COR-L47 (cell line): ENCODE measurements at regions not wholly inside any gene's neighbourhood (a gene's known extent, or its start where the extent isn't known, plus 50 kb on each side); places are given as distances from the start of the nearest gene placed in this dataset.

ENCODE experiments used
- DNase-seq: peaks from one replicate; lab custom pipeline; 2025; lab: John Stamatoyannopoulos, UW

DNA sequence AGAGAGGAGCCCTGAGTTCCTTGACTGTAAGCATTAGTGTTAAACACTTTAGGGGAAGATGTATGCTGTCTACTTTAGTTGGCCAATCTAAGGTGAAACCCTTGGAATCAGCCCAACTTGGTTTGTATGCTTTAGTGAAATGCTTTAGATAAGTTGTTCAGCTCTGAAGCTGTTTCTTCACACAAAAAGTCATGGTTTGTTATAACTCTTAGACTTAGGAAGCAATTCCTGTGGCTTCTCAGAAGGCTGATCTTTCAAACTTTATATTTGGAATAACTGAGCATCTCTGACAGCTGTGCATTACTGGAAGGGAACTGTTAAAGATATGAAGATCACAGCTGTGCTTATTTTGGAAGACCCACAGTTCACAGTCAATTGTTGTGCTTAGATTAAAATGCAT, 714.1 kb downstream of the FAT4 start:
- no peak for DNase-seq

DNA sequence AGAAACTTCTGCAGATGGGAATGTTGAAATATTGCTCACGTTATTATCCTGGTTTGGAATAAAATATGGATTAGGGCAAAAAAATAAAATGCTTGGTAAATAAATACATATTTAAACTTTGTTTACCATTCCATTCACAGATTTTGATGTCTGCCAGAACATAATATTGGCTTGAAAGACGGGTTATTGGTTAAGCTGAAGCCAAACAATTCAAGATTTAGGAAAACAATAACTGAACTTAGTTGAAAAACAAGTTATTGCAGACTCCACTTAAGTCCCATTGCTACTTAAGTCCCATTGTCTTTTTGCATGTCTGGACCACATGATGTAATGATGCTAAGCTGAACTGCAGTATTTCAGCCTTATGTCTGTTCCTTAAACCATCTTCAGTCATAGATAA, 722.5 kb downstream of the FAT4 start:
- DNase-seq: no peak

DNA sequence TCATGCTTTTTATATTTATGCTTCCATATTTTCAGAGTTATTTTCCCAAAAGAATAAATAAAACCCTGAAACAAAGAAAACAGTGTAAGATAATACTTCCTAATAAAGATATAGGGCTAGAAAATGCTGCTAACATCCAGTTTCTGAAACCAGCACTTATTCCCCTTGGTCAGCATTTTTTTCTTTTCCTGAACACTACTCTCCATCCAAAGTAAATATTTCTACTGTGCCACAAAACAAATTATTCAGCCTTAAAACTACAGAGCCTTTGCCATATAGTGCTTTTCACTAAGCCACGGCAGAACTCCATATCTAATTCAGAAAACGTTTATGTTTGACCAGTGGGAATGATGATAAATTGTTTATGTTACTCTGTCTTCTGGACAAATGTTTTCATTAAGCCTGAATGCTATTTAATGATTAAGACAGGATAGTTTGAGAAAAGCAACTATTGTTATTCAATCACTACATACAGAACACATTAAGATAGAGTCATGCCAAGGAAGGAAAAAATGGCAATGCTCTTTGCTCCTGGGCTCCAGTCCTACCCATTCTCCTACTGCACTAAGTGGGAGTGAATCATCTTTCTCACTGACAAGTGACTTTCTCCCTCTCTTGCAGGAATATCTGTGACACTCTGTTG, 723.9 kb downstream of the FAT4 start:
- no peak for DNase-seq

DNA sequence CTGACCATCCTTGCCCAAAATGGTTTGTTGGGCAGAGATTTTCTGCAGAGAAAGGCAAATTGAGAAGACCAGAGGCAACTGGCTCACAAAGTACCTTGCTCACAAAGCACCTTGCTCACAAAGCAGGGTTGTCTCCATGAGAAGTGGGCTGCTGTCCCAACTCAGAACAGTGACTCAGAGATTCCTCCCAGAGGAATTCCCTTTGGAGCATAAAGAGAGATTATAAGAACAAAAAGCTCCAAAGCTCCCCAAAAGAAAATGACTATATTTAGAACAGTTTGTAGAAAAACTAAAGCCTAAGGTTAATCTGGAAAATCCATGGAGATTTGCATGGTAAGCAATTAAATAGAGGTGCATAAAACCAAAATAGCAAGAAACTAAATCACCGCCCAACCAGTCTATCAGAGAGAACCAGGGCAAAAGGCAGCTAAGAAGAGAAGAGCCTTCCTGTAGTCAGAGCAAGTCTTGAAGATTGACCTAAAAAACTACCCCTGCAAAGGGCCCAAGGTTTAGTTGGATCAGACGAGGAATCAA, 731.4 kb downstream of the FAT4 start:
- DNase-seq: no peak

DNA sequence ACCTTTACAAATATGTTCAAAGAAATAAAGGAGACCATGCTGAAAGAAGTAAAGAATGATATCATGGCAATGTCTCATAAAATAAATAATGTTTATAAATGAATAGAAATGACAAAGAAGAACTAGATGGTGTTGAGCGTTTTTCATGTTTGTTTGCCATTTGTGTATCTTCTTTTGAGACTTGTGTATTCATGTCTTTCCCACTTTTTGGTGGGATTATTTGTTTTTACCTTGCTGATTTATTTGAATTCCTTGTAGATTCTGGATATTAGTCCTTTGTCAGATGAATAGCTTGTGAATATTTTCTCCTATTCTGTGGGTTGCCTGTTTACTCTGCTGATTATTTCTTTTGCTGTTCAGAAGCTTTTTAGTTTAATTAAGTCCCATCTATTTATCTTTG, 732.4 kb downstream of the FAT4 start:
- no peak for DNase-seq

DNA sequence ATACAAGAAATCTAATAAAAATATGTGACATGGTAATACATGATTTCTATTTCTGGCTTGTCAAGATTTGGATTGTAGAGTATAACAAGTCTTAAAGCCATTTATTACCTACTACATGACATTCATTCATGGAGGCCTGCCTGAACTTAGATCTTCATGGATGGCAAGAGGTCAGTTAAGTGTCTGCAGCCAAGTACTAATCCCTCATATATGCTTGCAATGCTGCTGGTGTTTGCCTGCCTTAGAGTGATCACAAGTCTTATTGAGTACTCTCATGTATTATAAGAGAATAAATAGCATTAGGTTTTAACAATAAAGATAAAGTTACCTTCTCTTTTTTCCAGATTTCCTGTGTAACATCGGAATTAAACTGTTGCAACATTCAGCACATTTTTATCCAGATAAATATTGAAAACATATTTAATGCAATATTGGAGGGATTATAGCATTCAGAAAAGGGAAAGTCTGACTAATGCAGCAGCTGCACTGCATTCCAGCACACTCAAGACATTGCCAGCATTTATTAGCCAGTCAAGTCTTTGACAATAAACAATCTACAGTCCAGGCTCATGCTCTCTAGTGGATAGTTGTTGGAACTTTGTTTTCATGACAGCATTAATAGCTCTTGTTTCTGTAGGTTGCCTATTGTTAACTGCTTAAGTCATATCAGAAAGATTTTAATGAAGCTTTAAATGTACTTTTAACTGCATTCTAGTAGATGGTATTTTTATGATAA, 737.1 kb downstream of the FAT4 start:
- no peak for DNase-seq

DNA sequence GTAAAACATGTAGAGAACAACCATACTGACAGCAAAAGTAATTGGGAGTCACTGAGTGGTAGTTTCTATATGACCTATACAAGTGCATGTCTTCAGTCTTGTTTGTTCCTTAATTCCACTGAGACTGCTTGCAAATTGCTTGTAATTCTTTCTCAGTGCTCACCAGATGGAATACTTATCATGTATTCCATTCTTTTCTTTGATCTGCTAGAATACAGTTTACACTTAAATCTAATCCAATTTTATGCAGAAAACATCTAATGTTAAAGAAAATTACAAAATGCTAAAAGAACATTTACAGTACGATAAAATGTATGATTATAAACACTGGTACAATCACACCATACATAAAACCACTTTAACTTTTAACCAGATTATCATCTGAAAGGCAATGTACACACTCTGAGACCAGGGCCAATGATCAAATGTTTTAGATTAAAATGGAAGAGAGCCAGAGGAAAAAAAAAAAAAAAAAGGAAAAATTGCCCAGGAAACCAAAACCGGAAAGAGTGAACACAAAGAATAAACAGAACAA, 741.4 kb downstream of the FAT4 start:
- no peak for DNase-seq

DNA sequence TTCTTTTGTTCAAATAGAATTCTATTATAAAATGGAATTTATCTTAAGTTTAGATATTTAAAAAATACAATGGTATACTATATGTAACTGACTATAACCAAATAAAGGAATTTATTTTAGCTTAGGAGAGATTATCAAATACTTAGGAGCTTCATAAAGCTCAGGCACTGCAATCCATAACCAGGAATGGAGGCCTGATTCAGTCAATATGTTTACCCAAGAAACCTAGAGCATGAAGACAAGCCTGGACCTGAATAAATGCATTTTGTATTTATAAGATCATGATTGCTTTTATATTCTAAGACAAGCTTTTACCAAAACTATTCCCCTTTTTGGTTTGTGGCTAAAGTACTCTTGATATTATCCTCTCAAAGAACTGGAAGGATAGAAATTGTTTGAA, 742.6 kb downstream of the FAT4 start:
- DNase-seq: no peak

DNA sequence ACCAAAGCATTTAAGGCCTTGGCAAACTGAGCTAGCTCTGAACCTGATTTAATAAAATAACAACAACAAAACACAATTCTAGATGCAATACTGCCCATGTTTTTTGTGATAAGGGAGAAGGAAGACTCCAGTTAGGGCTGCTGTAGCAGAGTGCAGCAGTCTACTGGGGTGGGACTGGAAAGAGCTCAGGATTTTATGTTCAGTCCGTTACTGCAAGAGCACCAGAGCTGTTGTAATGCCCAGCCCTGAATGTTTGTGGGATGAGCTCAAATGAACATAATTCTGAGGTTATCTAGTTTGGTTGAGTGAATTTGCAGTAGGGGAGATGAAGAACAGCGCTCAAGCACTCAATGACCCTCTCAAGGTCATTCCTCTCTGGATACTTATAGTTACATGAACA, 743.8 kb downstream of the FAT4 start:
- DNase-seq: no peak

DNA sequence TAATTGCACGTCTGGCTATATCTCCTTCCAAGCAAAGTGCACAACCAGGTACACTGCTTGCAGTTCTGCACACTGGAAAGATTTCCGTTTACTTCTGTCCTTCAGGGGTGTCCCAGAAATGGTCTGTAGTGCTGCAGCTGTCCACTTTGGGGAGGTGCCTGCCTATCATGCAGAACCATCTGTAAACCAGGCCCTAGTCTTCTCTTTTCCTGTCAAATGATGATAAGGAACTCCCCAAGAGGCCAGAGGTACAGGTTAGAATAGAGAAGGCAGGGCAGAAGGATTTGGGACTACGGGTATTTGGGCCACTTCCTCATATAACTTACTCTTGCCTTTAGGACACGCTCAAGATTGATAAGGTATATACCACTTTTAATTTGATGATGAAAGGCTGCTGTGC, 746.9 kb downstream of the FAT4 start:
- no peak for DNase-seq

DNA sequence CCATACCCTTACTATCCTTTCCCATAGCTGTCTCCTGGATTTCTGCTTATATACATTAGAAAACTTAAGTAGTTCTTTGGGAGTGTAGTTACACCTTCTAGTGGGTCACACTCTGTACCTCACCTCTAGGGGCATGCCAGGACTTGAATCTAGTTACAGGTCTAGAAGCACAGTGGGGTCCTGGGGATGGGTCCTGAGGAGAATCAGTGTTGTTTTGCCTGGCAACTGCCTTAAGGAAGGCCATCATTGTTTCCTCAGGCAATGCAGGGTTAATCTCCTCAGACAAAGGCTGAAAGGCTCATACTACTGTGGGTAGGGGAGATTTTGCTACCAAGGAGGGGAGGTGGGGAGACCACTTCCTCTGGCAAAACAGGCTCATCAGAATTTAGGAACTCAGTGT, 750.3 kb downstream of the FAT4 start:
- no peak for DNase-seq

DNA sequence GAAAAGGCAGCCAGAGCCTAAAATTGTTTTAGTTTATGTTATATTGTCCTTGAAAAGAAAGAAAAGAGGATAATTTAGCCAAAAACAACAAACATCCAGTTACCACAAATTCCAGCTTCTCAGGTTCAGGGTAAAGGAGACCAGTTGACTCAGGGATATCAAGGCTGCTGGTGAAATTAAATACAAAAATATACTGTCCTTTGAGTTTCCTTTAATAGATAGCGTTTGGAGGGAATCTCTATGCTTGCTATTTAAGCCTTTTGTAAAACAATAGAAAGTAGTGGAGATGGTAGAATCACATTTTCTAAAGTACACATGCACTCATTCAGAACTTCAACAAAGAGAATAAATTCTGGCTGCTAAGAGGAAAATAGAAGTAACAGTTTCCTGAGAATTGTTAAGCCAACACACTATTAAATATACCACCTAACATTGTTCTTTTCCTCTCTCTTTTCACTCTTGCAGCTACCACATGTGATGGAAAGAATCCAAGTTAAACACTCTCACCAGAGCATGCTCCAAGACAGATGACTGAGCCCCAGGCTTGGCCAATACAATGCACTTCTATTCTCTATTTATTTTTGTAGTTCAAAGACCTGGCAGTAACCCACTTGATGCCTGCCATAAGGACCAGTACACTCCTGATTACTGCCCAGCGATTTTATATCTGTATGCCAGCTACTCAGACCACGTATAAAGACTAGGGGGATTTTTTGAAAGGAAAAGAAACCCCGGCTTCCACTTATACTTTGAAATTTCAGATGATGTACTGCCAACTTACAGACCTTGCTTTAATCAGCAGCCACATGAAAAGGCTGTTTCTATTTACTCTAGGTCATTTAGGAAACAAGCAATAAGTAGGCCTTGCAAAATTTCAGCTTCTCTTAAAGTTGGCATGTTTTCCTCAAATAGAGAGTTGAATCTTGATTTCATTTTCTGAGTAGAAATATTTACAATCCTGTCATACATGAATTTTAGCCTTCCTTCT, 756.9 kb downstream of the FAT4 start:
- DNase-seq: peak; percentile 80

DNA sequence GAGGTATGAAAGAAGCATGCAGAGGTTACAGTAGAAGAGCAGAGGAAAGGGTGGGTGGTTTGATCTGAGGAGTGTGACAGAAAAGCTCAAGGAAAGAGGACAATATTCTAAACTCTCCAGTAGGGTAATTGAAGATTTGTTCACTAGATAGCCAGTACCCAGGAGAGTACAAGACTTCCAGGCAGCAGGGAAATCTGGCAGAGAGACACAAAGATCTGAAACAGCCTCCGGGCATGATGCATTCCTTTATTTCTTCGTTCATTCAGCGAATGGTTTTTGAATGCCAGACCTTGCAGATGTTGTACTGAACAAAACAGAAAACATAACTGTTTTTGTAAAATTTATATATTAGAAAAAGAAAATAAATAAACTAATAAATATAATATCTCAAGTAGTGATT, 766.6 kb downstream of the FAT4 start:
- no peak for DNase-seq

DNA sequence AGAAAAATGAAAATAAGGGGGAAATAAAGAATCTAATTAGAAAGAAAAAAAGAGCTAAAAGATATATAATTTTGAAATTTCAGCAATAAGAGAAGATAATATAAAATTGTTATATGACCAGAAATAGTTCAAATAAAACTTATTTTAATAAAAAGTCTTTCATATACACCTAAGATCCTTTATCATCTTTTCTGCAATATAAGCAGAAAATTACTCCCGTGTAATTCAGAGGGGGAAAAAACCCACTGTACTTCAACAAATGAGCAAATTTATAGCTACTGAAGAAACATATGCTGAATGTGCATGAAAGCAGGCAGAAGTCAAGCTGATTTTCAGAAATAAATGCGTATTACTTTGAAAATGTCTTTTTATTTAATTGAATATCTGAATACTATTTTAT, 771.3 kb downstream of the FAT4 start:
- no peak for DNase-seq

DNA sequence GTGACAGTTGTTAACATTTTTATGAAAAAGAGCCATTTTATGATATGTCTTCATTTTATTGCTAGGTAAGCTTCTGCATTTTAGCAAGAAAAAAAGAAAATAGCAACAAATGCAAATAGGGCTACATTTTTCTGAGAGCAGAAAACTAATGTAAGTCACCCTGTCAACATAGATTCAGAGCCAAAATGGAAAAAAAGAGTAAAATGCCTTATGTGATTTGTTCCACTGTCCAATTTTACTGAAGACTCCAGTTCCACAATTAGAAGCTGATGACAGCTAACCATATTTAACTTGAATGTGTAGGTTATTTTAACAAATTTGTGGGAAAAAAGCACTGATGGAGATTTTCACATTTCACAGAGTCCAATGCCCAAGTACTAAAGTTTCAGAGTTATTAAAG, 772.3 kb downstream of the FAT4 start:
- DNase-seq: no peak

DNA sequence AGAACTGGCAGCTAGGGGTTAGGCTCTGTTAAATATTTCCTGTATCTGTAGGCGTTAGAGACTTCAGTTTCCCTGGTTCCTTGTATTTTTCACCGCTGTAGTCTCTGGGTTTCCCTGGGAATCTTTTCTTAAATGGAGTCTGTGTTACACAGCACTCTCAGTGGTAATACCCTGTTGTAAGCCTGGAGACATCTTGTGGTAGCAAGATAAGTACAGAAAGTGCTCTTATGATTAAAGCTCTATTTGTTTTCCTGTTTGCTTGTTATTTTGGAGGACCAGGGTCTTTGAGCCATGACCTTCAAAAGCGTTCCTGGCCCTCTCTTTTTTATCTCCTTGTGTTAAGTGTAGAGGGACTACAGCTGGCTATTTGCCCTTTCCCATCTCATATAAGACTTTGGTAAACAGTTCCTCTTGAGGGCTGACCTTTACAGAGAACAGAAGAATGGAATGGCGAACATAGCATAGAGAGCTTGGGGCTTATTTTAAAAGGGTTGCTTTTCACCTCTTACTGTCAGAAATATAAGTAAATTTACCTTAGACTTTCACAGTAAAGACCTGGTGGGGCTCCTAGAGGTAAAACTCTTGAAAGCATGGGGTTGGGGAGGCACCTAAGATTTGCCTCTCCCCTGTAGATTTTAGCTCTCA, 782.5 kb downstream of the FAT4 start:
- DNase-seq: no peak

DNA sequence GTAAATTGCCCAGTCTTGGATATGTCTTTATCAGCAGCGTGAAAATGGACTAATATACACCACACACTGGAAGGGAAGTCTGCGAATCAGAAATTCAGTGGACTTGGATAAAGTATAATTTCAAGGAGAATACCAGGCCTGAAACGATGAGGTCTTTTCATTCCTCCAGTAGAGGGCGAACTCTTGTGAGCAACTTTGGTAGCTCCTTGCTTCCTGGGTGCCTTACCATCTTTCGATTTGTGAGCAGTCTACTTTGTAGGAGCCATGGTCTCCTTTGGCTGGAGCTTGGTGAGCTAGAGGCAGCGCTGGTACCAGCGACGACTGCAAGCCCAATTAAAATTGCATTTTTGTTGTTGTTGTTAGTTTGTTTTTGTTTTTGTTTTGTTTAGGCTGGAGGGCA, 791.9 kb downstream of the FAT4 start:
- no peak for DNase-seq

DNA sequence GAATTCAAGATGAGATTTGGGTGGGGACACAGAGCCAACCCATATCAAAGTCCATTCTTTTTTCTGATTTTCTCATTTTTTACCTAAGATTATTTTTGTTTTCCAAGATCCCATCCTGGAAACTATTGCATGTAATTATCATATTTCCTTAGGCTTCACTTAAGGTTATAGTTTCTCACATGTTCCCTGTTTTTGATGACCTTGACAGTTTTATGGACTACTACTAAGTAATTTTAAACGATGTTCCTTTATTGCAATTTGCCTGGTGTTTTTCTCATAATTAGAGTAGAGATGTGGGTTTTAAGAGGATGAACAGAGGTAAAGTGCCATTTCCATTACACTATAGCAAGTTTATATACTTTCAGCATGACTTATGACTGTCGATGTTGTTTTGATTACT, 795.1 kb downstream of the FAT4 start:
- no peak for DNase-seq

DNA sequence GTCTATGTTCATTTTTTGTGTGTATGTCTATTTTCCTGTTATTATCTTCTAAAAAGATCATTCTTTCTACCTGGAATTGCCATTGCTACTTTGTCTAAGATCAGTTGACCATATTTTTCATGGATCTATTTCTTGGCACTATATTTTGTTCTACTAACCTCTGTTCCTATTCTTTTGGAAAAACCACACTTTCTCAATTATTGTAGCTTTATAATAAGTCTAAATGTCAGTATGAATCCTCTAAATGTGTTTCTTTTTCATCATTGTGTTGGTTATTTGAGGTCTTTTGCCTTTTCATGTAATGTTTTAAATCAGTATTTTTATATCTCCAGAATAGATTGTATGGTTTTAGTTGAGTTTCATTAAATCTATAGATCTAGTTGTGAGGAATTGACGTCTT, 798.3 kb downstream of the FAT4 start:
- DNase-seq: no peak

DNA sequence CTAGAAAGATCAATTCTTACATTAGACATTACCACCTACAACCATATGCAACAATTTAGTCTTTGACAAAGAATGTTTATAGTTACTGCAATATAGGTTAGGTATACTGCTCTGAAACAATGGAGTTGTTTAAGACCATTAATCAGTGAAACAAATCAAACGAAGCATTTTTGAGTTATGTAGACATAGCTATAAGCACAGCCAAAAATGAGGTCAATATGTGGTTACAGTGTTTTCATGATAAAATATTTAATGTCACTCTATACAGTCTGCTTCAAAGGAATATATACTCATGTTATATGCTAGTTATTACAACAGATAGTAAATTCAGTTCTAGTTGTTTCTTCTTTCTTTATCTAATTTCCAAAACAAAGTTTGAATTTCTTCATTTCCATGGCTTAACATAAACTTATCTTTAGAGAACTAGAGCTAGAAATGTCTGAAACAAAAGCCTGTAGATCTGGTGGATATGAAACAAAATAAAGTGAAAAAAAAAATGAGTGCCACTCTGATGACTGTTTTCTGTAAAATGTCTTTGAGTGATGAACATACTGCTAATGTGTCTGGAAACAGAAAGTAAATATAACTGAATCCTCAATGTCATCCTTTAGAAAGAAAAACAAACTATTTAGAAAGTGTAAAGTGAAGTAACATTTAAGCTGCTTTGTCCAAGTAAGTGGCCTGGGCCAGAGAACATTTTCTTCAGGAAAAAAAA, 809.0 kb downstream of the FAT4 start:
- DNase-seq: no peak

DNA sequence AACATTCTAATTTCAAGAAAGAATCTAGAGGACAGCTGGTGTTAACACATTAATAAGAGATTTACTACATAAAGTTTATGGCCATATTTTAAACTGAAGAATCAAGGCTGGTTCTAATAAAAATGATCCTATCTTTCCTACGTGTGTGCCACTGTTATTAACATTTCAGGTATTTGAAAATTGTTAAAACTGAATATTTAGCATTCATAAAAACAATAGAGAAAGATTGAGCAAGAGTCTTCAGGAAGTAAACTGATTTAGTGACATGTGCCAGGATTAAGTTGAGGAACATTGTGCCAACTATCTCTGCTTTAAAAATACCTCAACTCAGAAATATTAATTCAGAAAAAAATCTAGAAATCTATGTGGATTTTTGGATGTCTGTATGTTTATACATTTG, 810.1 kb downstream of the FAT4 start:
- no peak for DNase-seq
